Stomach (tissue), 8 donors: ENCODE measurements at regions not wholly inside any gene's neighbourhood (a gene's known extent, or its start where the extent isn't known, plus 50 kb on each side); places are given as distances from the start of the nearest gene placed in this dataset.

Experiments
- DNase-seq, 2 donors: peaks; one replicate each; pipeline versions ENCODE4 v3.0.0 to v3.0.0-alpha.2; 2013 to 2019
- H3K27ac ChIP-seq, 5 donors: fragments of 200-600 bp in 4 of 5; sonication (generic) in 4 of 5; one replicate each; pipeline ENCODE4 v1.5.1; 2013 to 2019; ENCODE audit warnings: mild to moderate bottlenecking in 1 of 5, moderate library complexity in 1 of 5
- H3K27me3 ChIP-seq, 3 donors: fragments of 200-600 bp; sonication (generic); one replicate each; pipeline ENCODE4 v1.5.1; 2017 to 2019; ENCODE audit warnings: mixed run types in 1 of 3
- H3K36me3 ChIP-seq, 4 donors: fragments of 200-600 bp; sonication (generic); 1 replicate in 3 of 4; 2 replicates in 1 of 4; pipeline ENCODE4 v1.5.1; 2016 to 2019
- H3K4me1 ChIP-seq, 4 donors: fragments of 200-600 bp; sonication (generic); one replicate each; pipeline ENCODE4 v1.5.1; 2016 to 2019
- H3K4me3 ChIP-seq, 4 donors: fragments of 200-600 bp; sonication (generic) in 3 of 4; one replicate each; pipeline ENCODE4 v1.5.1; 2016 to 2019; ENCODE audit warnings: mild to moderate bottlenecking in 1 of 4
- H3K9me3 ChIP-seq, 4 donors: fragments of 200-600 bp; sonication (generic); one replicate each; pipeline ENCODE4 v1.5.1; 2016 to 2019
- EP300 ChIP-seq: sonication (generic); formaldehyde crosslinking; IDR thresholded peaks from one replicate; pipeline ENCODE4 v1.6.1; 2017; ENCODE audit warnings: antibody characterized with exemption
- POLR2A ChIP-seq, 4 donors: fragments of 450-650 bp; IDR thresholded peaks; one replicate each; pipeline ENCODE4 v1.6.1; 2016; ENCODE audit warnings: antibody characterized with exemption in 4 of 4, control low read depth in 2 of 4, mild to moderate bottlenecking in 1 of 4, moderate library complexity in 1 of 4
- POLR2AphosphoS5 ChIP-seq, 3 donors: sonication (generic); formaldehyde crosslinking; IDR thresholded peaks; one replicate each; pipeline ENCODE4 v1.6.1; 2016; ENCODE audit warnings: antibody characterized with exemption in 3 of 3
- WGBS, 5 donors: extraction: QIAGEN DNeasy Blood & Tissue Kit in 3 of 5; methylation state at CpG; one replicate each; pipeline versions ENCODE4 v1.1.5 to v1.1.7; 2013 to 2018; 5-methylcytosine and 5-hydroxymethylcytosine counted together
- intact Hi-C: fragments of 100-400 bp; cut with DNase I; formaldehyde crosslinking; loops from one replicate; pipeline ENCODE4 v1.15.1; 2023; ENCODE audit warnings: low total_unique reads
- TF ChIP-seq, protein P1 (sequence below), 7 experiments: fragments of 450-650 bp in 4 of 7; fragments of 200-600 bp in 3 of 7; sonication (generic) in 3 of 7; IDR thresholded peaks; one replicate each; pipeline ENCODE4 v1.5.1; 2016 to 2019; ENCODE audit warnings: antibody characterized with exemption in 7 of 7, control low read depth in 2 of 7, mild to moderate bottlenecking in 1 of 7
- donor health status: healthy with polysubstance abuse.
- donor health status: Bipolar disorder and iron deficiency.
- donor health status: healthy.

DNA sequence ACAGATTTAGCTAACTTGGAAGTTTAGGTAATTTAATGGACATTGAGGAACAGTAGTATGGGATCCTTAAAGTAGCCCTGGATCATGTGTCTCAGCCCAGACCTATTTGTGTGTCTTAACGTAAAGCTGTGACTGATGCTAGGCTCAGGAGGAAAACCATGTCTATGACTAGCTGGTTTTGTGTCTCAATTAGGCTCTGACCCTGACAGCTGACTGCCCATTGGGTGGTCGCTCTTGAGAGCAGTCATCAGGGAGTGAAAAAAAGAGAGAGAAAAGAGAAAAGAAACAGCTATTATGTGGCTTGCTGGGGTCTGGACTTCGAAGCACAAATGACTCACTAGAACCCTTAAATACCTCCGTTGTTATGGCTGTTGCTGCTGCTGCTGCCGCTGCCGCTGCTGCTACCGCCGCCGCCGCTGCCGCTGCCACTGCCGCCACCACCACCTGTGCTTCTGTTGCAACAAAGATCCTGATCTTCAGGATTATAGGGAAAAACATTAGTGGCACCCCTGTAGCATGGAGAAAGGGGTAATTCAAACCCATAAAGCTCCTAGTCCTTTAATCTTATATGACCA is 70.7 kb downstream of the GSPT2 start:
- no peak overlapping the region for H3K27ac ChIP-seq
- TF ChIP-seq POLR2A (IDR thresholded peaks at IDR 0.05) (no peak), POLR2AphosphoS5 (IDR thresholded peaks at IDR 0.05) (no peak), EP300 (no peak)
- TF ChIP-seq, protein P1, sequence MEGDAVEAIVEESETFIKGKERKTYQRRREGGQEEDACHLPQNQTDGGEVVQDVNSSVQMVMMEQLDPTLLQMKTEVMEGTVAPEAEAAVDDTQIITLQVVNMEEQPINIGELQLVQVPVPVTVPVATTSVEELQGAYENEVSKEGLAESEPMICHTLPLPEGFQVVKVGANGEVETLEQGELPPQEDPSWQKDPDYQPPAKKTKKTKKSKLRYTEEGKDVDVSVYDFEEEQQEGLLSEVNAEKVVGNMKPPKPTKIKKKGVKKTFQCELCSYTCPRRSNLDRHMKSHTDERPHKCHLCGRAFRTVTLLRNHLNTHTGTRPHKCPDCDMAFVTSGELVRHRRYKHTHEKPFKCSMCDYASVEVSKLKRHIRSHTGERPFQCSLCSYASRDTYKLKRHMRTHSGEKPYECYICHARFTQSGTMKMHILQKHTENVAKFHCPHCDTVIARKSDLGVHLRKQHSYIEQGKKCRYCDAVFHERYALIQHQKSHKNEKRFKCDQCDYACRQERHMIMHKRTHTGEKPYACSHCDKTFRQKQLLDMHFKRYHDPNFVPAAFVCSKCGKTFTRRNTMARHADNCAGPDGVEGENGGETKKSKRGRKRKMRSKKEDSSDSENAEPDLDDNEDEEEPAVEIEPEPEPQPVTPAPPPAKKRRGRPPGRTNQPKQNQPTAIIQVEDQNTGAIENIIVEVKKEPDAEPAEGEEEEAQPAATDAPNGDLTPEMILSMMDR (IDR thresholded peaks at IDR 0.05) = no peak
- no peak for DNase-seq
- no peaks in the 10 kb centered on the region for H3K27me3 ChIP-seq
- intact Hi-C loops = no loop called here
- no peaks in the 10 kb centered on the region for H3K4me1 ChIP-seq
- H3K36me3 ChIP-seq = no peaks in the 10 kb centered on the region
- H3K4me3 ChIP-seq = no peak overlapping the region
- WGBS, 5 donors = 90 to 96% (median 93%) methylated on average over 9 to 12 of the region's 12 CpGs
- no peaks in the 10 kb centered on the region for H3K9me3 ChIP-seq

DNA sequence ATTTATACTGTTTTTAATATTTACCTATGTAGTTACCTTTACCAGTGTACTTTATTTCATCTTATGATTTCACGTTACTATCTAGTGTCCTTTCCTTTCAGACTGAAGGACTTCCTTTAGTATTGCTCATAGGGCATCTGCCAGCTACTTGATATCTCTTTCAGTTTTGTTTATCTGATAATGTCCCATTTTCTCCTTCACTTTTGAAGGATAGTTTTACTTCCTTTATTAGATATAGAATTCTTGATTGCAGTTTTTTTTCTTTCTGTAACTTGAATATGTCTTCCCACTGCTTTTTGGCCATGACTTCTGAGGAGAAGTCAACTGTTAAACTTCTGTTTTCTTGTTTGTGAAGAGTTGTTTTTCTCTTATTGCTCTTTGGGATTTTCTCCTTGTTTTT is 69.4 kb upstream of the MAGED1 start:
- DNase-seq = no peak
- intact Hi-C loops = no loop called here
- WGBS, 5 donors = 38 to 56% (median 43%) methylated on average over 1 of the region's 1 CpG
- Histone ChIP-seq H3K9me3 (no peaks in the 10 kb centered on the region), H3K4me3 (no peak overlapping the region), H3K4me1 (no peaks in the 10 kb centered on the region), H3K27me3 (peaks cover 0 to 9% (median 0%) of the 10 kb centered on the region in 3 donors), H3K27ac (no peak overlapping the region), H3K36me3 (no peaks in the 10 kb centered on the region)
- TF ChIP-seq POLR2AphosphoS5 (IDR thresholded peaks at IDR 0.05) (no peak), POLR2A (IDR thresholded peaks at IDR 0.05) (no peak), EP300 (no peak)
- TF ChIP-seq, protein P1 (IDR thresholded peaks at IDR 0.05) = no peak

DNA sequence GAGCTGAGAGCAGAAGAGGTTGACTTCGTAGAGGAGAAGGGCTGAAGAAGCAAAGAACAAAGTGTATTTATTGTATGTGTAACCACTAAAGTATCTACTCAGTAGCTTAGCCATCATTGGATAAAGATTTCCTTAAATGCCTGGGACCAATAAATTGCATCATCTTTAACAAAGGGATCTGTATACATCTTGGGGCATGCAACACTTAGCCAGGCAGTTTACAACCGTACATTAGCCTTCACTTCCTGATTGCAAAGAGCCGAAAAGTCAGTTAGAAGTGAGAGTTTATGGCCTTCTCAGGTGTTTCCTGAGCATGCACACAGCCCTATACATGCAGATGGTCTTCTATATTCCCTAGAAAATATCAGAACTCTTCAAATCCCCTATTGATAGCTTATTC is 68.0 kb upstream of the MAGED1 start:
- Histone ChIP-seq H3K4me3 (no peak overlapping the region), H3K4me1 (no peaks in the 10 kb centered on the region), H3K27ac (no peak overlapping the region), H3K27me3 (peaks cover 0 to 9% (median 0%) of the 10 kb centered on the region in 3 donors), H3K36me3 (no peaks in the 10 kb centered on the region), H3K9me3 (no peaks in the 10 kb centered on the region)
- WGBS, 5 donors = 61 to 87% (median 79%) methylated on average over 3 of the region's 3 CpGs
- DNase-seq = no peak
- TF ChIP-seq, protein P1 (IDR thresholded peaks at IDR 0.05) = no peak
- TF ChIP-seq EP300 (no peak), POLR2A (IDR thresholded peaks at IDR 0.05) (no peak), POLR2AphosphoS5 (IDR thresholded peaks at IDR 0.05) (no peak)
- intact Hi-C loops = no loop called here

DNA sequence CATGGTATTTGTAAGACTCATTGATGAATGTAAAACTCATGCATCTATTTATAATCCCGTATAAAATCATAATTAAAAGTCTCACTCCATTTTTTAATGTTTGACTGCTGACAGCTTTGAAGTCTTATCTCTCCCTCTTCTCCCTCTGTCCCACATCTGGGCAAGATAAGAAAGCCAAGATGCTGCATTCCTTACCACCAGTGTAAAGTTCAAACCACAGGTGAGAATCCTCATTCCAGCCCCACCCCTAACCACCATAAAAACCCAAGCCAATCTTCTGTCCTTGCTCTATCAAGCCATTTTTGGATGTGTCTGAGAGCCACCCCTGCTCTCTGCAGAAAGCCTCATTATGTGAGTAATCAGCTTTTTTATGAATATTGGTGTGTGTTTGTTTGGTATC is 59.3 kb upstream of the MAGED1 start:
- H3K36me3 ChIP-seq = no peaks in the 10 kb centered on the region
- no peak for TF ChIP-seq EP300
- no peak for TF ChIP-seq POLR2AphosphoS5 (IDR thresholded peaks at IDR 0.05)
- TF ChIP-seq, protein P1 (IDR thresholded peaks at IDR 0.05) = no peak
- TF ChIP-seq POLR2A (IDR thresholded peaks at IDR 0.05) = no peak

More for the DNA sequence above, 59.3 kb upstream of the MAGED1 start:
- Histone ChIP-seq H3K9me3 (no peaks in the 10 kb centered on the region), H3K27me3 (no peaks in the 10 kb centered on the region), H3K27ac (no peak overlapping the region), H3K4me3 (no peak overlapping the region), H3K4me1 (peaks cover 0 to 8% (median 0%) of the 10 kb centered on the region in 4 donors)
- DNase-seq = no peak
- intact Hi-C loops = no loop called here
- WGBS, 5 donors = 43 to 83% (median 58%) methylated on average over 1 of the region's 1 CpG
